PC-9 (cell line): ENCODE measurements at regions not wholly inside any gene's neighbourhood (a gene's known extent, or its start where the extent isn't known, plus 50 kb on each side); places are given as distances from the start of the nearest gene placed in this dataset.

Experiments
- CTCF ChIP-seq: fragments of 200-600 bp; sonication (generic); conservative IDR thresholded peaks from 2 replicates; pipeline ENCODE4 v1.6.1; 2017; ENCODE audit warnings: mixed run types, antibody characterized with exemption, mild to moderate bottlenecking, moderate library complexity
- EZH2 ChIP-seq: fragments of 200-600 bp; sonication (generic); IDR thresholded peaks from 2 replicates; pipeline ENCODE4 v1.8.0; 2017; ENCODE audit warnings: antibody characterized with exemption, low read depth

GRCh38 chr14:25908277-25909044 is 689.4 kb downstream of the NOVA1 start:
- no peak for TF ChIP-seq CTCF
- TF ChIP-seq EZH2 = no peak
